SK-N-SH (cell line): ENCODE measurements at regions not wholly inside any gene's neighbourhood (a gene's known extent, or its start where the extent isn't known, plus 50 kb on each side); places are given as distances from the start of the nearest gene placed in this dataset.

Experiments
- CTCF ChIA-PET: fragments of 300-600, 350-600 bp; formaldehyde crosslinking; extraction: SDS; loops from one replicate; lab custom pipeline; 2021; lab: Yijun Ruan, JAX
- POLR2A ChIA-PET: fragments of 350-600 bp; sonication (Branson Sonifier 250); formaldehyde crosslinking; extraction: SDS; loops from one replicate; lab custom pipeline; 2020; ENCODE audit warnings: antibody characterized with exemption, inconsistent platforms; lab: Yijun Ruan, JAX
- DNase-seq: peaks from one replicate; pipeline ENCODE4 v3.0.0; 2012
- H2AFZ ChIP-seq: fragments of 200-600 bp; sonication (generic); 2 replicates; pipeline ENCODE4 v1.8.1; 2016; ENCODE audit warnings: antibody characterized with exemption, mild to moderate bottlenecking, low read depth
- H3F3A ChIP-seq: fragments of 200-600 bp; sonication (generic); replicated peaks from 2 replicates; pipeline ENCODE3; 2016; ENCODE audit warnings: antibody characterized with exemption, mild to moderate bottlenecking; ENCODE audit not compliant: insufficient read depth
- H3K27ac ChIP-seq, 2 experiments: fragments of 200-500 bp in 1 of 2; fragments of 200-600 bp in 1 of 2; sonication (Bioruptor generic) in 1 of 2; sonication (generic), shearing (Covaris generic) in 1 of 2; 2 replicates each; pipeline versions ENCODE4 v1.5.1 to v1.6.1; 2014 to 2016; ENCODE audit warnings: low read depth in 2 of 2, inconsistent platforms in 1 of 2, low read length in 1 of 2, mild to moderate bottlenecking in 1 of 2, mixed read lengths in 1 of 2
- H3K27me3 ChIP-seq: fragments of 200-600 bp; sonication (generic), shearing (Covaris generic); 2 replicates; pipeline ENCODE4 v1.6.1; 2016; ENCODE audit warnings: mixed run types; ENCODE audit not compliant: insufficient read depth
- H3K36me3 ChIP-seq, 2 experiments: fragments of 200-500 bp in 1 of 2; fragments of 200-600 bp in 1 of 2; sonication (Bioruptor generic) in 1 of 2; sonication (generic) in 1 of 2; replicated peaks in 1 of 2; 2 replicates each; pipeline versions ENCODE3 to v1.5.1; 2014 to 2016; ENCODE audit warnings: low read length in 1 of 2, mild to moderate bottlenecking in 1 of 2; ENCODE audit not compliant: insufficient read depth in 2 of 2, control insufficient read depth in 1 of 2
- H3K4me1 ChIP-seq, 2 experiments: fragments of 200-500 bp in 1 of 2; fragments of 200-600 bp in 1 of 2; sonication (Bioruptor generic) in 1 of 2; sonication (generic), shearing (Covaris generic) in 1 of 2; 2 replicates each; pipeline versions ENCODE4 v1.5.1 to v1.6.1; 2014 to 2016; ENCODE audit warnings: low read depth in 1 of 2, low read length in 1 of 2, mixed run types in 1 of 2; ENCODE audit not compliant: insufficient read depth in 2 of 2, control insufficient read depth in 1 of 2
- H3K4me2 ChIP-seq: fragments of 200-600 bp; sonication (generic), shearing (Covaris generic); 2 replicates; pipeline ENCODE4 v1.6.1; 2017; ENCODE audit warnings: mixed run types
- H3K4me3 ChIP-seq, 2 experiments: fragments of 200-500 bp in 1 of 2; fragments of 200-600 bp in 1 of 2; sonication (Bioruptor generic) in 1 of 2; sonication (generic), shearing (Covaris generic) in 1 of 2; 2 replicates each; pipeline versions ENCODE4 v1.5.1 to v1.8.1; 2014 to 2016; ENCODE audit warnings: low read depth in 2 of 2, inconsistent platforms in 1 of 2, low read length in 1 of 2, mild to moderate bottlenecking in 1 of 2, mixed read lengths in 1 of 2, moderate library complexity in 1 of 2
- H3K79me2 ChIP-seq: fragments of 200-600 bp; sonication (generic); 2 replicates; pipeline ENCODE4 v1.8.1; 2017; ENCODE audit warnings: mild to moderate bottlenecking; ENCODE audit not compliant: insufficient read depth
- H3K9ac ChIP-seq: fragments of 200-600 bp; sonication (generic); 2 replicates; pipeline ENCODE4 v1.6.1; 2017; ENCODE audit warnings: mixed run types
- H3K9me2 ChIP-seq: fragments of 200-600 bp; sonication (generic); 2 replicates; pipeline ENCODE4 v1.6.1; 2017; ENCODE audit warnings: mixed run types
- H3K9me3 ChIP-seq: fragments of 200-600 bp; sonication (generic); 2 replicates; pipeline ENCODE4 v1.6.1; 2017; ENCODE audit warnings: mixed run types, mild to moderate bottlenecking, moderate library complexity
- H4K20me1 ChIP-seq: fragments of 200-600 bp; sonication (generic); 2 replicates; pipeline ENCODE4 v1.6.1; 2017; ENCODE audit warnings: mild to moderate bottlenecking, mixed run types; ENCODE audit not compliant: insufficient read depth
- CTCF ChIP-seq: fragments of 200-600 bp; sonication (generic); IDR thresholded peaks from 2 replicates; pipeline ENCODE4 v1.6.1; 2017; ENCODE audit warnings: antibody characterized with exemption, mild to moderate bottlenecking, moderate library complexity
- ELF1 ChIP-seq: IDR thresholded peaks from 2 replicates; pipeline ENCODE4 v1.4.0; 2012
- FOSL2 ChIP-seq: IDR thresholded peaks from 2 replicates; pipeline ENCODE4 v1.4.0; 2012; ENCODE audit warnings: low read depth, mild to moderate bottlenecking, moderate library complexity, borderline replicate concordance
- FOXJ3 ChIP-seq: sonication (generic); formaldehyde crosslinking; IDR thresholded peaks from 2 replicates; pipeline ENCODE4 v1.5.1; 2020; ENCODE audit warnings: mild to moderate bottlenecking, missing genetic modification reagents
- FOXM1 ChIP-seq: IDR thresholded peaks from 2 replicates; pipeline ENCODE4 v1.4.0; 2012; ENCODE audit warnings: low read depth, mild to moderate bottlenecking
- GABPA ChIP-seq: IDR thresholded peaks from 2 replicates; pipeline ENCODE4 v1.4.0; 2012; ENCODE audit warnings: low read depth, mild to moderate bottlenecking
- GATA2 ChIP-seq: sonication (generic); formaldehyde crosslinking; IDR thresholded peaks from 2 replicates; pipeline ENCODE4 v1.5.0; 2020; ENCODE audit warnings: mild to moderate bottlenecking, missing genetic modification reagents
- MEF2A ChIP-seq: IDR thresholded peaks from 2 replicates; pipeline ENCODE4 v1.4.0; 2012; ENCODE audit warnings: low read depth, borderline replicate concordance
- MXI1 ChIP-seq: IDR thresholded peaks from 2 replicates; pipeline ENCODE4 v1.6.1; 2012; ENCODE audit warnings: mild to moderate bottlenecking, low read depth, low read length, improper control_type of control experiment
- NFIC ChIP-seq: IDR thresholded peaks from 2 replicates; pipeline ENCODE4 v1.4.0; 2012; ENCODE audit warnings: borderline replicate concordance
- NRF1 ChIP-seq: IDR thresholded peaks from 2 replicates; pipeline ENCODE4 v1.6.1; 2012; ENCODE audit warnings: low read depth, mild to moderate bottlenecking, low read length
- RCOR1 ChIP-seq: fragments of 150-350 bp; IDR thresholded peaks from 2 replicates; pipeline ENCODE4 v1.6.1; 2017; ENCODE audit warnings: antibody characterized with exemption, low read length
- REST ChIP-seq: IDR thresholded peaks from 2 replicates; pipeline ENCODE4 v1.6.1; 2012; ENCODE audit warnings: mild to moderate bottlenecking, low read depth, low read length, moderate library complexity
- RXRA ChIP-seq: IDR thresholded peaks from 2 replicates; pipeline ENCODE4 v1.4.0; 2012; ENCODE audit warnings: low read depth, mild to moderate bottlenecking, borderline replicate concordance
- SIN3A ChIP-seq: IDR thresholded peaks from 2 replicates; pipeline ENCODE4 v1.6.1; 2012; ENCODE audit warnings: low read depth, mild to moderate bottlenecking, low read length, moderate library complexity, borderline replicate concordance
- SMC3 ChIP-seq: IDR thresholded peaks from 2 replicates; pipeline ENCODE4 v1.6.1; 2012; ENCODE audit warnings: low read depth, low read length, improper control_type of control experiment
- TAF1 ChIP-seq: IDR thresholded peaks from 2 replicates; pipeline ENCODE4 v1.6.1; 2012; ENCODE audit warnings: low read depth, mild to moderate bottlenecking, low read length, moderate library complexity, borderline replicate concordance
- TCF12 ChIP-seq: IDR thresholded peaks from 2 replicates; pipeline ENCODE4 v1.4.0; 2012
- TEAD4 ChIP-seq: IDR thresholded peaks from 2 replicates; pipeline ENCODE4 v1.4.0; 2012; ENCODE audit warnings: mild to moderate bottlenecking, borderline replicate concordance; ENCODE audit not compliant: insufficient read depth
- YY1 ChIP-seq: IDR thresholded peaks from 2 replicates; pipeline ENCODE4 v1.4.0; 2012; ENCODE audit warnings: low read depth, mild to moderate bottlenecking
- WGBS: methylation state at CpG from one replicate; pipeline ENCODE4 v1.1.6; 2017; ENCODE audit warnings: low lambda C conversion rate; 5-methylcytosine and 5-hydroxymethylcytosine counted together
- TF ChIP-seq, protein P1 (sequence below): fragments of 150-350 bp; IDR thresholded peaks from 2 replicates; pipeline ENCODE4 v1.6.1; 2016; ENCODE audit warnings: mild to moderate bottlenecking, low read depth, low read length
- TF ChIP-seq, protein P2 (sequence below): IDR thresholded peaks from 2 replicates; pipeline ENCODE4 v1.4.0; 2012; ENCODE audit warnings: low read depth
- TF ChIP-seq, protein P3 (sequence below): IDR thresholded peaks from 2 replicates; pipeline ENCODE4; 2012
- TF ChIP-seq, protein P4 (sequence below): IDR thresholded peaks from 2 replicates; pipeline ENCODE4 v1.4.0; 2012; ENCODE audit warnings: low read depth, borderline replicate concordance

GRCh38 chr7:101754424-101755159 lies 62.8 kb upstream of the CUX1 start:
- H3K9me2 ChIP-seq, result no peaks in the 10 kb centered on the region
- peak; percentile 80 for DNase-seq
- ChIA-PET POLR2A (no interaction called here), CTCF (interaction anchor here (2.5 kb wide), 1 partner anchor 11 kb away, joined by 13 read pairs; no protein-coding TSS in a partner anchor)
- peak overlapping the region; percentile 43 to 58 for H3K4me3 ChIP-seq
- H4K20me1 ChIP-seq, result no peaks in the 10 kb centered on the region
- H3K36me3 ChIP-seq, result no peaks in the 10 kb centered on the region
- 8% methylated on average over 22 of the region's 22 CpGs for WGBS
- peaks cover 0 to 4% of the 10 kb centered on the region in 2 experiments; a peak in 1 of 4 replicates for H3K4me1 ChIP-seq
- no peak overlapping the region for H3K27ac ChIP-seq
- H3K9ac ChIP-seq, result peak overlapping the region; percentile 45; the same call in 1 of the 2 replicates
- no peaks in the 10 kb centered on the region for H3K79me2 ChIP-seq
- H3K4me2 ChIP-seq, result peak overlapping the region; percentile 75
- no peaks in the 10 kb centered on the region for H3F3A ChIP-seq
- peaks cover 4% of the 10 kb centered on the region; the same call in 1 of the 2 replicates for H3K27me3 ChIP-seq
- H2AFZ ChIP-seq, result peak overlapping the region; percentile 79
- no peaks in the 10 kb centered on the region for H3K9me3 ChIP-seq
- TF ChIP-seq, protein P1, sequence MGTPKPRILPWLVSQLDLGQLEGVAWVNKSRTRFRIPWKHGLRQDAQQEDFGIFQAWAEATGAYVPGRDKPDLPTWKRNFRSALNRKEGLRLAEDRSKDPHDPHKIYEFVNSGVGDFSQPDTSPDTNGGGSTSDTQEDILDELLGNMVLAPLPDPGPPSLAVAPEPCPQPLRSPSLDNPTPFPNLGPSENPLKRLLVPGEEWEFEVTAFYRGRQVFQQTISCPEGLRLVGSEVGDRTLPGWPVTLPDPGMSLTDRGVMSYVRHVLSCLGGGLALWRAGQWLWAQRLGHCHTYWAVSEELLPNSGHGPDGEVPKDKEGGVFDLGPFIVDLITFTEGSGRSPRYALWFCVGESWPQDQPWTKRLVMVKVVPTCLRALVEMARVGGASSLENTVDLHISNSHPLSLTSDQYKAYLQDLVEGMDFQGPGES, result no peak
- peak; percentile 44; the same call in 1 of the 2 replicates for TF ChIP-seq GATA2 (CRISPR knock-in tag)
- no peak for TF ChIP-seq YY1
- TF ChIP-seq TAF1, result peak; percentile 43; the same call in 1 of the 2 replicates
- TF ChIP-seq NFIC, result 0 out of 2 replicates have a peak, but pooled peaks have one; percentile 41
- TF ChIP-seq SIN3A, result no peak
- TF ChIP-seq RXRA, result no peak
- TF ChIP-seq MEF2A, result no peak
- no peak for TF ChIP-seq FOSL2
- TF ChIP-seq, protein P2, sequence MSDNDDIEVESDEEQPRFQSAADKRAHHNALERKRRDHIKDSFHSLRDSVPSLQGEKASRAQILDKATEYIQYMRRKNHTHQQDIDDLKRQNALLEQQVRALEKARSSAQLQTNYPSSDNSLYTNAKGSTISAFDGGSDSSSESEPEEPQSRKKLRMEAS, result peak; percentile 89; the same call in 1 of the 2 replicates
- TF ChIP-seq TCF12, result no peak; the same call in 1 of the 2 replicates
- no peak for TF ChIP-seq FOXJ3 (CRISPR knock-in tag)
- TF ChIP-seq, protein P3, sequence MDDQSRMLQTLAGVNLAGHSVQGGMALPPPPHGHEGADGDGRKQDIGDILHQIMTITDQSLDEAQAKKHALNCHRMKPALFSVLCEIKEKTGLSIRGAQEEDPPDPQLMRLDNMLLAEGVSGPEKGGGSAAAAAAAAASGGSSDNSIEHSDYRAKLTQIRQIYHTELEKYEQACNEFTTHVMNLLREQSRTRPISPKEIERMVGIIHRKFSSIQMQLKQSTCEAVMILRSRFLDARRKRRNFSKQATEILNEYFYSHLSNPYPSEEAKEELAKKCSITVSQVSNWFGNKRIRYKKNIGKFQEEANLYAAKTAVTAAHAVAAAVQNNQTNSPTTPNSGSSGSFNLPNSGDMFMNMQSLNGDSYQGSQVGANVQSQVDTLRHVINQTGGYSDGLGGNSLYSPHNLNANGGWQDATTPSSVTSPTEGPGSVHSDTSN, result no peak
- TF ChIP-seq REST, result no peak
- no peak for TF ChIP-seq RCOR1
- TF ChIP-seq MXI1, result peak; percentile 78; the same call in 1 of the 2 replicates
- TF ChIP-seq SMC3, result no peak; the same call in 1 of the 2 replicates
- TF ChIP-seq ELF1, result no peak
- TF ChIP-seq, protein P4, sequence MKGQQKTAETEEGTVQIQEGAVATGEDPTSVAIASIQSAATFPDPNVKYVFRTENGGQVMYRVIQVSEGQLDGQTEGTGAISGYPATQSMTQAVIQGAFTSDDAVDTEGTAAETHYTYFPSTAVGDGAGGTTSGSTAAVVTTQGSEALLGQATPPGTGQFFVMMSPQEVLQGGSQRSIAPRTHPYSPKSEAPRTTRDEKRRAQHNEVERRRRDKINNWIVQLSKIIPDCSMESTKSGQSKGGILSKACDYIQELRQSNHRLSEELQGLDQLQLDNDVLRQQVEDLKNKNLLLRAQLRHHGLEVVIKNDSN, result no peak
- TF ChIP-seq GABPA, result no peak
- TF ChIP-seq CTCF, result no peak
- TF ChIP-seq FOXM1, result no peak
- TF ChIP-seq NRF1, result no peak
- TF ChIP-seq TEAD4, result no peak
